Stomach (tissue), 8 donors: ENCODE measurements at regions not wholly inside any gene's neighbourhood (a gene's known extent, or its start where the extent isn't known, plus 50 kb on each side); places are given as distances from the start of the nearest gene placed in this dataset.

ENCODE experiments used
- DNase-seq, 2 donors: peaks; one replicate each; pipeline versions ENCODE4 v3.0.0 to v3.0.0-alpha.2; 2013 to 2019
- H3K27ac ChIP-seq, 5 donors: fragments of 200-600 bp in 4 of 5; sonication (generic) in 4 of 5; one replicate each; pipeline ENCODE4 v1.5.1; 2013 to 2019; ENCODE audit warnings: mild to moderate bottlenecking in 1 of 5, moderate library complexity in 1 of 5
- H3K27me3 ChIP-seq, 3 donors: fragments of 200-600 bp; sonication (generic); one replicate each; pipeline ENCODE4 v1.5.1; 2017 to 2019; ENCODE audit warnings: mixed run types in 1 of 3
- H3K36me3 ChIP-seq, 4 donors: fragments of 200-600 bp; sonication (generic); 1 replicate in 3 of 4; 2 replicates in 1 of 4; pipeline ENCODE4 v1.5.1; 2016 to 2019
- H3K4me1 ChIP-seq, 4 donors: fragments of 200-600 bp; sonication (generic); one replicate each; pipeline ENCODE4 v1.5.1; 2016 to 2019
- H3K4me3 ChIP-seq, 4 donors: fragments of 200-600 bp; sonication (generic) in 3 of 4; one replicate each; pipeline ENCODE4 v1.5.1; 2016 to 2019; ENCODE audit warnings: mild to moderate bottlenecking in 1 of 4
- H3K9me3 ChIP-seq, 4 donors: fragments of 200-600 bp; sonication (generic); one replicate each; pipeline ENCODE4 v1.5.1; 2016 to 2019
- CTCF ChIP-seq, 7 experiments: fragments of 450-650 bp in 4 of 7; fragments of 200-600 bp in 3 of 7; sonication (generic) in 3 of 7; IDR thresholded peaks; one replicate each; pipeline ENCODE4 v1.5.1; 2016 to 2019; ENCODE audit warnings: antibody characterized with exemption in 7 of 7, control low read depth in 2 of 7, mild to moderate bottlenecking in 1 of 7
- EP300 ChIP-seq: sonication (generic); formaldehyde crosslinking; IDR thresholded peaks from one replicate; pipeline ENCODE4 v1.6.1; 2017; ENCODE audit warnings: antibody characterized with exemption
- POLR2A ChIP-seq, 4 donors: fragments of 450-650 bp; IDR thresholded peaks; one replicate each; pipeline ENCODE4 v1.6.1; 2016; ENCODE audit warnings: antibody characterized with exemption in 4 of 4, control low read depth in 2 of 4, mild to moderate bottlenecking in 1 of 4, moderate library complexity in 1 of 4
- POLR2AphosphoS5 ChIP-seq, 3 donors: sonication (generic); formaldehyde crosslinking; IDR thresholded peaks; one replicate each; pipeline ENCODE4 v1.6.1; 2016; ENCODE audit warnings: antibody characterized with exemption in 3 of 3
- WGBS, 5 donors: extraction: QIAGEN DNeasy Blood & Tissue Kit in 3 of 5; methylation state at CpG; one replicate each; pipeline versions ENCODE4 v1.1.5 to v1.1.7; 2013 to 2018; 5-methylcytosine and 5-hydroxymethylcytosine counted together
- intact Hi-C: fragments of 100-400 bp; cut with DNase I; formaldehyde crosslinking; loops from one replicate; pipeline ENCODE4 v1.15.1; 2023; ENCODE audit warnings: low total_unique reads
- donor health status: healthy with polysubstance abuse.
- donor health status: Bipolar disorder and iron deficiency.
- donor health status: healthy.

DNA sequence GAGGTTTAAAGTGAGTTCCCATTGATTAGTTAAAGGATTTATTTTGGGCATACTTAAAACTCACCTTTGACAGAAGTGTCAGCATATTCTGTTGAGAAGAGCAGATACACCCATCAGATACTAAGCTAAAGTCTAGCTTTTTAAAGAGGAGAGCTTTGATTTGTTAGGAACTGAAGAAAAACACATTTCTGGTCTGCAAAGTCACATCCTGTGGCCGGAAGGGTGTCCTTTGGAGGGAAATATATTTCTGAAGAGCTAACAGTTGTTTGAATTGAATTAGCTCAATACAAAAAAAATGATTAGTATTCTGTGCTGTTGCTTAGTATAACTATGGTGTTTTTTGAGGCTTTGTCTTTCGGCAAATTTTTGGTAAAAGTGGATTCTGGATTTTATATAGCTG is 302.7 kb downstream of the RFPL4B start:
- intact Hi-C loops: no loop called here
- WGBS, 5 donors: 74 to 87% (median 80%) methylated on average over 2 of the region's 2 CpGs
- no peaks in the 10 kb centered on the region for H3K36me3 ChIP-seq
- no peak for DNase-seq
- H3K27ac ChIP-seq: no peak overlapping the region
- TF ChIP-seq POLR2A (IDR thresholded peaks at IDR 0.05) (no peak), POLR2AphosphoS5 (IDR thresholded peaks at IDR 0.05) (no peak), CTCF (IDR thresholded peaks at IDR 0.05) (no peak), EP300 (no peak)
- H3K9me3 ChIP-seq: no peaks in the 10 kb centered on the region
- H3K27me3 ChIP-seq: no peaks in the 10 kb centered on the region
- no peaks in the 10 kb centered on the region for H3K4me1 ChIP-seq
- H3K4me3 ChIP-seq: no peak overlapping the region

- Histone ChIP-seq H3K27me3 (no peaks in the 10 kb centered on the region), H3K4me1 (no peaks in the 10 kb centered on the region), H3K4me3 (no peak overlapping the region), H3K9me3 (no peaks in the 10 kb centered on the region), H3K27ac (no peak overlapping the region), H3K36me3 (no peaks in the 10 kb centered on the region)
- no peak for DNase-seq
- intact Hi-C loops: no loop called here
- WGBS, 5 donors: 63 to 73% (median 67%) methylated on average over 4 of the region's 4 CpGs
- no peak for TF ChIP-seq CTCF (IDR thresholded peaks at IDR 0.05)
- TF ChIP-seq POLR2A (IDR thresholded peaks at IDR 0.05): no peak
- TF ChIP-seq POLR2AphosphoS5 (IDR thresholded peaks at IDR 0.05): no peak
- no peak for TF ChIP-seq EP300
These were observed 304.1 kb downstream of the RFPL4B start for GRCh38 chr6:112651239-112651638.

- no peak overlapping the region for H3K27ac ChIP-seq
- H3K9me3 ChIP-seq: no peaks in the 10 kb centered on the region
- H3K4me3 ChIP-seq: no peak overlapping the region
- no peaks in the 10 kb centered on the region for H3K27me3 ChIP-seq
- no peak for DNase-seq
- TF ChIP-seq POLR2AphosphoS5 (IDR thresholded peaks at IDR 0.05) (no peak), CTCF (IDR thresholded peaks at IDR 0.05) (no peak), POLR2A (IDR thresholded peaks at IDR 0.05) (no peak), EP300 (no peak)
- intact Hi-C loops: no loop called here
- no peaks in the 10 kb centered on the region for H3K36me3 ChIP-seq
- no peaks in the 10 kb centered on the region for H3K4me1 ChIP-seq
These were observed 312.8 kb downstream of the RFPL4B start for GRCh38 chr6:112659912-112660311.

GRCh38 chr6:112660626-112661025 is 313.5 kb downstream of the RFPL4B start:
- Histone ChIP-seq H3K4me1 (no peaks in the 10 kb centered on the region), H3K27me3 (no peaks in the 10 kb centered on the region), H3K36me3 (no peaks in the 10 kb centered on the region), H3K27ac (no peak overlapping the region), H3K4me3 (no peak overlapping the region), H3K9me3 (no peaks in the 10 kb centered on the region)
- no peak for TF ChIP-seq CTCF (IDR thresholded peaks at IDR 0.05)
- no peak for TF ChIP-seq POLR2AphosphoS5 (IDR thresholded peaks at IDR 0.05)
- TF ChIP-seq POLR2A (IDR thresholded peaks at IDR 0.05): no peak
- TF ChIP-seq EP300: no peak
- intact Hi-C loops: no loop called here
- 81 to 96% (median 83%) methylated on average over 2 of the region's 2 CpGs for WGBS, 5 donors
- DNase-seq: no peak
